ENCODE measurements at regions not wholly inside any gene's neighbourhood (a gene's known extent, or its start where the extent isn't known, plus 50 kb on each side); places are given as distances from the start of the nearest gene placed in this dataset.

DNA sequence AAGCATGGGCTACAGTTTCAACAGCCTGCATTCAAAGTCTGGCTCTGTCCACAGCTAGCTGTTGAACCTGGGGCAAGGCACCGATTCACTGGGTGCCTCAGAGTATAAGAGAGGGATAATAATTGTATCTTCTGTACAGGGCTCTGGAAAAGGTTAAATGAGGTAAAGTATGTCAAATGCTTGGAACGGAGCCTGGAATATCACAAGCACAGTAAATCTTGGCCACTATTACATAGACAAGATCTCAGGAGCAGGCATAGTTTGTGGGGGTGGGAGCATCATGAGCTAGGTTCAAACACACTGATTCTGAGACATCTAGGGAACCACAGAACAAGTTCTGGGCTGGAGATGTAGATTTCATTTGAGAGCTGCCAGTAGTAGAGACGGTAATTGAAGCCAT, 203.7 kb upstream of the NUDT4 start:
- Mint-ChIP-seq H3K27ac (ENCODE audit: unreplicated experiment) (no peak overlapping the region), H3K36me3 (ENCODE audit: low read depth, unreplicated experiment) (no peaks in the 10 kb centered on the region), H3K9me3 (ENCODE audit: unreplicated experiment) (no peaks in the 10 kb centered on the region), H3K4me3 (ENCODE audit: unreplicated experiment) (no peak overlapping the region), H3K4me1 (ENCODE audit: unreplicated experiment) (peaks cover 6% of the 10 kb centered on the region), H3K27me3 (ENCODE audit: unreplicated experiment) (peaks cover 1% of the 10 kb centered on the region)
- TF ChIP-seq, protein P1, sequence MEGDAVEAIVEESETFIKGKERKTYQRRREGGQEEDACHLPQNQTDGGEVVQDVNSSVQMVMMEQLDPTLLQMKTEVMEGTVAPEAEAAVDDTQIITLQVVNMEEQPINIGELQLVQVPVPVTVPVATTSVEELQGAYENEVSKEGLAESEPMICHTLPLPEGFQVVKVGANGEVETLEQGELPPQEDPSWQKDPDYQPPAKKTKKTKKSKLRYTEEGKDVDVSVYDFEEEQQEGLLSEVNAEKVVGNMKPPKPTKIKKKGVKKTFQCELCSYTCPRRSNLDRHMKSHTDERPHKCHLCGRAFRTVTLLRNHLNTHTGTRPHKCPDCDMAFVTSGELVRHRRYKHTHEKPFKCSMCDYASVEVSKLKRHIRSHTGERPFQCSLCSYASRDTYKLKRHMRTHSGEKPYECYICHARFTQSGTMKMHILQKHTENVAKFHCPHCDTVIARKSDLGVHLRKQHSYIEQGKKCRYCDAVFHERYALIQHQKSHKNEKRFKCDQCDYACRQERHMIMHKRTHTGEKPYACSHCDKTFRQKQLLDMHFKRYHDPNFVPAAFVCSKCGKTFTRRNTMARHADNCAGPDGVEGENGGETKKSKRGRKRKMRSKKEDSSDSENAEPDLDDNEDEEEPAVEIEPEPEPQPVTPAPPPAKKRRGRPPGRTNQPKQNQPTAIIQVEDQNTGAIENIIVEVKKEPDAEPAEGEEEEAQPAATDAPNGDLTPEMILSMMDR (IDR thresholded peaks at IDR 0.05; ENCODE audit: unreplicated experiment), result no peak
- DNase-seq (ENCODE audit: low spot score), result no peak

DNA sequence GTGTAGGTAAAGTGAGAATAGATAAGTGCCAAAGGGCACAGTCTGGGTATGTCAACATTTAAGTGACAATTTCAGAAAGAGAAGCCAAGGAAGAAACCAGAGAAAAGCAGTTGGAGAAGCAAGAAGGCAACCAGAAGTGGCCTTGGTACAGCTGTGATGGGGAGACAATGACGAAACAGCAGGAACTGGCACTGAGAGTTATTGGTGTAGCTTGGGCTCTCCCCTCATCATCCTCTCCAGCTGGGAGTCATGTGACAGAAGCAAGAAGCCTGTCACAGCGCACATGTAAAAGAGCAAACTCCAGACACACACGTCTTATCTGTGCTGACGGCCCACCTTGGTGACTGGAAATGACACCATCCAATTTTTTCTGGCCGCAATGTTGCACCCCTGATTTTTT, 203.3 kb upstream of the NUDT4 start:
- no peak overlapping the region for H3K27ac Mint-ChIP-seq (ENCODE audit: unreplicated experiment)
- TF ChIP-seq, protein P1 (IDR thresholded peaks at IDR 0.05; ENCODE audit: unreplicated experiment), result no peak
- H3K36me3 Mint-ChIP-seq (ENCODE audit: low read depth, unreplicated experiment), result no peaks in the 10 kb centered on the region
- H3K9me3 Mint-ChIP-seq (ENCODE audit: unreplicated experiment), result no peaks in the 10 kb centered on the region
- peaks cover 6% of the 10 kb centered on the region for H3K4me1 Mint-ChIP-seq (ENCODE audit: unreplicated experiment)
- H3K4me3 Mint-ChIP-seq (ENCODE audit: unreplicated experiment), result no peak overlapping the region
- peaks cover 1% of the 10 kb centered on the region for H3K27me3 Mint-ChIP-seq (ENCODE audit: unreplicated experiment)
- no peak for DNase-seq (ENCODE audit: low spot score)

DNA sequence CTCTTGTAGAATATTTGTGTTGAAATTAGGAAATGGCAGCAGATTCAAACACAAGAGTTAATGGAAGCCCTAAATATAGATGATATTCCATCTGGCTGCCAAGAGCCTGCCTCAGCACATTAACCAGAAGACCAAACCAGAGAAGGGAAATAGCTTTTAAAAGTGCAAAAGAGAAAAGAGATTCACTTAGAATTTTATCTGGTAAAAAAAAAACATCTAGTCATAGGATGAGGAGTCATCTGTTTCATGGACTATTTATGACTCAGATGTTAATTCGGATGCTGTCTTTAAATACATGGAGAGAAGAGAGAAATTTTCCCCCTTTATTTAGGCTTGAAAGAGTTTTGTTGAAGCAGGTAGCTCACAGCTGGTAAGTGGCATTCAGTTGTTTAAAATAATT, 201.6 kb upstream of the NUDT4 start:
- Mint-ChIP-seq H3K4me3 (ENCODE audit: unreplicated experiment) (no peak overlapping the region), H3K9me3 (ENCODE audit: unreplicated experiment) (no peaks in the 10 kb centered on the region), H3K36me3 (ENCODE audit: low read depth, unreplicated experiment) (no peaks in the 10 kb centered on the region), H3K27me3 (ENCODE audit: unreplicated experiment) (peaks cover 1% of the 10 kb centered on the region), H3K4me1 (ENCODE audit: unreplicated experiment) (peaks cover 6% of the 10 kb centered on the region), H3K27ac (ENCODE audit: unreplicated experiment) (no peak overlapping the region)
- DNase-seq (ENCODE audit: low spot score), result no peak
- TF ChIP-seq, protein P1 (IDR thresholded peaks at IDR 0.05; ENCODE audit: unreplicated experiment), result no peak

DNA sequence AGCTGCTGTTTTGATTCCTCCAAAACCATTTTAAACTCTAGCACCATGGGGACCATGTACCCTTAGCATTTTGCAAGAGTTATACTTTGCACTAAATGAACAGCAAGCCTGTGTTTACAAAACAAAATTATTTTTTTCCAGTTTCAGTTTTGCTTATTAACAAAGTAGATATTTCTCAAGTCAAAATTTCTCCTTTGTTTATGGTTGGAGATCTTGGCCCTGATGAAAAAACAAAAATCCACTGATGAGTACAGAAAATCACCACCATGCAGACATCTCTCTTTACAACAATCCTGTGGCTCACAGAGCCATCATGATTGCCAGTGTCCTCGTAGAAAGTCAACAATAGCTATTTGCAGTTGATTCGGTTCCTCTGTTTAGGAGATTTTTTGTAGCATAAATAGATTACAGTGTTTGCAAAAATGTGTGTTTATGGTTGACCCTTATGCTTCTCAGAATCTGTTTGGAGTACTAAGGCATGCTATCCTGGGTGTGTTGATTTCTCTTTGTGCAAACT, 201.1 kb upstream of the NUDT4 start:
- H3K4me1 Mint-ChIP-seq (ENCODE audit: unreplicated experiment), result peaks cover 6% of the 10 kb centered on the region

More for the DNA sequence above, 201.1 kb upstream of the NUDT4 start:
- Mint-ChIP-seq H3K4me3 (ENCODE audit: unreplicated experiment) (no peak overlapping the region), H3K9me3 (ENCODE audit: unreplicated experiment) (no peaks in the 10 kb centered on the region), H3K27me3 (ENCODE audit: unreplicated experiment) (peaks cover 1% of the 10 kb centered on the region), H3K36me3 (ENCODE audit: low read depth, unreplicated experiment) (no peaks in the 10 kb centered on the region), H3K27ac (ENCODE audit: unreplicated experiment) (no peak overlapping the region)
- TF ChIP-seq, protein P1 (IDR thresholded peaks at IDR 0.05; ENCODE audit: unreplicated experiment), result no peak
- DNase-seq (ENCODE audit: low spot score), result no peak

All from endothelial cell (in vitro differentiated cells).